IMR-90 (cell line): ENCODE measurements at regions not wholly inside any gene's neighbourhood (a gene's known extent, or its start where the extent isn't known, plus 50 kb on each side); places are given as distances from the start of the nearest gene placed in this dataset.

Experiments used
- ATAC-seq: fragments of 200-7000 bp; cut with Tn5 transposase; 2 replicates; pipeline ENCODE4 v1.9.1; 2020; ENCODE audit warnings: low read depth, mild to moderate bottlenecking, moderate library complexity
- BruUV-seq: library from RNA; stranded (reverse); fragments of 400-500 nt; replicated peaks from 2 replicates; lab custom pipeline; 2021; lab: Mats Ljungman, UMichigan
- CTCF ChIA-PET: fragments of 300-600 bp; formaldehyde crosslinking; extraction: SDS; loops from one replicate; lab custom pipeline; 2021; ENCODE audit warnings: antibody characterized with exemption; lab: Yijun Ruan, JAX
- POLR2A ChIA-PET: fragments of 300-600 bp; sonication (Branson Sonifier 250); formaldehyde crosslinking; loops from one replicate; lab custom pipeline; 2022; ENCODE audit warnings: antibody characterized with exemption; ENCODE audit not compliant: unreplicated experiment; lab: Charles Lee
- DNase-seq: peaks from one replicate; pipeline ENCODE4 v3.0.0; 2013
- H2AFZ ChIP-seq: replicated peaks from 2 replicates; pipeline ENCODE3; 2013; ENCODE audit warnings: low read length, mild to moderate bottlenecking; ENCODE audit not compliant: poor library complexity
- H2AK5ac ChIP-seq: 2 replicates; pipeline ENCODE4 v1.6.1; 2013; ENCODE audit warnings: low read depth, low read length, inconsistent platforms
- H2AK9ac ChIP-seq: replicated peaks from 2 replicates; pipeline ENCODE3; 2013; ENCODE audit warnings: mild to moderate bottlenecking, low read depth, low read length, moderate library complexity; ENCODE audit not compliant: poor library complexity
- H2BK120ac ChIP-seq: 2 replicates; pipeline ENCODE4 v1.6.1; 2013; ENCODE audit warnings: low read depth, low read length, inconsistent platforms
- H2BK15ac ChIP-seq: 3 replicates; pipeline ENCODE4 v1.6.1; 2013; ENCODE audit warnings: low read depth, low read length, inconsistent platforms
- H2BK20ac ChIP-seq: 2 replicates; pipeline ENCODE4 v1.6.1; 2013; ENCODE audit warnings: low read depth, mild to moderate bottlenecking, inconsistent platforms, low read length, moderate library complexity
- H2BK5ac ChIP-seq: 2 replicates; pipeline ENCODE4 v1.6.1; 2013; ENCODE audit warnings: mild to moderate bottlenecking, low read depth, low read length, inconsistent platforms; ENCODE audit not compliant: poor library complexity, severe bottlenecking
- H3K14ac ChIP-seq: replicated peaks from 2 replicates; pipeline ENCODE4 v1.6.1; 2013; ENCODE audit warnings: low read depth, low read length, inconsistent platforms
- H3K18ac ChIP-seq: 2 replicates; pipeline ENCODE4 v1.6.1; 2013; ENCODE audit warnings: low read depth, low read length, control low read depth
- H3K23ac ChIP-seq: 2 replicates; pipeline ENCODE4 v1.6.1; 2013; ENCODE audit warnings: low read depth, low read length, inconsistent platforms
- H3K27ac ChIP-seq: 2 replicates; pipeline ENCODE4 v1.5.1; 2013; ENCODE audit warnings: mild to moderate bottlenecking, control low read depth, low read length; ENCODE audit not compliant: insufficient read depth
- H3K27me3 ChIP-seq: 2 replicates; pipeline ENCODE4 v1.6.1; 2013; ENCODE audit warnings: low read length; ENCODE audit not compliant: control insufficient read depth, insufficient read depth
- H3K36me3 ChIP-seq: 2 replicates; pipeline ENCODE4 v1.6.1; 2013; ENCODE audit warnings: low read length, mixed read lengths; ENCODE audit not compliant: control insufficient read depth, insufficient read depth
- H3K4ac ChIP-seq: 2 replicates; pipeline ENCODE4 v1.6.1; 2013; ENCODE audit warnings: low read depth, low read length, inconsistent platforms
- H3K4me1 ChIP-seq: 2 replicates; pipeline ENCODE4 v1.6.1; 2013; ENCODE audit warnings: low read length, mixed read lengths; ENCODE audit not compliant: control insufficient read depth, insufficient read depth
- H3K4me2 ChIP-seq: 2 replicates; pipeline ENCODE4 v1.6.1; 2013; ENCODE audit warnings: low read depth, mild to moderate bottlenecking, control low read depth, low read length, moderate library complexity
- H3K4me3 ChIP-seq: 2 replicates; pipeline ENCODE4 v1.5.1; 2013; ENCODE audit warnings: low read depth, mild to moderate bottlenecking, control low read depth, low read length, moderate library complexity; ENCODE audit not compliant: insufficient read depth
- H3K56ac ChIP-seq: 2 replicates; pipeline ENCODE4 v1.6.1; 2013; ENCODE audit warnings: low read length, inconsistent platforms; ENCODE audit not compliant: insufficient read depth; ENCODE audit errors: extremely low read depth
- H3K79me1 ChIP-seq, 2 experiments: 2 replicates each; pipeline ENCODE4 v1.6.1; 2013; ENCODE audit warnings: low read length in 2 of 2, inconsistent platforms in 1 of 2, low read depth in 1 of 2
- H3K9ac ChIP-seq: 2 replicates; pipeline ENCODE4 v1.6.1; 2013; ENCODE audit warnings: low read depth, low read length, control low read depth
- H3K9me1 ChIP-seq: 2 replicates; pipeline ENCODE4 v1.6.1; 2013; ENCODE audit warnings: low read length, inconsistent platforms; ENCODE audit not compliant: insufficient read depth
- H3K9me3 ChIP-seq: 2 replicates; pipeline ENCODE4 v1.6.1; 2013; ENCODE audit warnings: low read length; ENCODE audit not compliant: control insufficient read depth, insufficient read depth
- H4K20me1 ChIP-seq: 2 replicates; pipeline ENCODE4 v1.6.1; 2013; ENCODE audit warnings: low read length, inconsistent platforms; ENCODE audit not compliant: insufficient read depth
- H4K5ac ChIP-seq: 2 replicates; pipeline ENCODE4 v1.6.1; 2013; ENCODE audit warnings: mild to moderate bottlenecking, low read depth, low read length, control low read depth
- H4K8ac ChIP-seq, 2 experiments: 2 replicates each; pipeline ENCODE4 v1.6.1; 2013; ENCODE audit warnings: low read depth in 2 of 2, low read length in 2 of 2, control low read depth in 1 of 2, inconsistent platforms in 1 of 2
- H4K91ac ChIP-seq: 2 replicates; pipeline ENCODE4 v1.6.1; 2013; ENCODE audit warnings: low read depth, low read length, inconsistent platforms; ENCODE audit not compliant: insufficient read depth
- BHLHE40 ChIP-seq: fragments of 150-350 bp; IDR thresholded peaks from 2 replicates; pipeline ENCODE4 v1.6.1; 2016; ENCODE audit warnings: mild to moderate bottlenecking, low read depth, low read length
- CEBPB ChIP-seq: IDR thresholded peaks from 2 replicates; pipeline ENCODE4 v1.6.1; 2012; ENCODE audit warnings: low read depth, low read length, improper control_type of control experiment
- CHD1 ChIP-seq: IDR thresholded peaks from 2 replicates; pipeline ENCODE4 v1.6.1; 2012; ENCODE audit warnings: low read depth, low read length, improper control_type of control experiment
- CTCF ChIP-seq: conservative IDR thresholded peaks from 2 replicates; pipeline ENCODE4 v1.5.1; 2012; ENCODE audit warnings: mild to moderate bottlenecking, low read depth, low read length, improper control_type of control experiment
- ELK1 ChIP-seq: fragments of 150-350 bp; IDR thresholded peaks from 2 replicates; pipeline ENCODE4 v1.6.1; 2016; ENCODE audit warnings: low read depth, mild to moderate bottlenecking, low read length, moderate library complexity, borderline replicate concordance
- FOS ChIP-seq: fragments of 150-350 bp; IDR thresholded peaks from 2 replicates; pipeline ENCODE4 v1.6.1; 2016; ENCODE audit warnings: low read depth, low read length
- MAFK ChIP-seq: IDR thresholded peaks from 2 replicates; pipeline ENCODE4 v1.6.1; 2012; ENCODE audit warnings: low read depth, low read length, improper control_type of control experiment
- MAZ ChIP-seq: IDR thresholded peaks from 2 replicates; pipeline ENCODE4 v1.6.1; 2012; ENCODE audit warnings: low read depth, mild to moderate bottlenecking, low read length, improper control_type of control experiment, moderate library complexity, borderline replicate concordance
- MXI1 ChIP-seq: IDR thresholded peaks from 2 replicates; pipeline ENCODE4 v1.6.1; 2012; ENCODE audit warnings: low read depth, mild to moderate bottlenecking, low read length, moderate library complexity, borderline replicate concordance
- NFE2L2 ChIP-seq: fragments of 150-350 bp; IDR thresholded peaks from 2 replicates; pipeline ENCODE4 v1.6.1; 2016; ENCODE audit warnings: low read depth, mild to moderate bottlenecking, low read length
- POLR2A ChIP-seq: IDR thresholded peaks from 2 replicates; pipeline ENCODE4 v1.6.1; 2012; ENCODE audit warnings: mild to moderate bottlenecking, low read depth, low read length
- RAD21 ChIP-seq: IDR thresholded peaks from 2 replicates; pipeline ENCODE4 v1.6.1; 2012; ENCODE audit warnings: low read length, improper control_type of control experiment
- RCOR1 ChIP-seq: IDR thresholded peaks from 2 replicates; pipeline ENCODE4 v1.6.1; 2012; ENCODE audit warnings: mild to moderate bottlenecking, low read length, improper control_type of control experiment; ENCODE audit not compliant: insufficient replicate concordance
- RFX5 ChIP-seq: IDR thresholded peaks from 2 replicates; pipeline ENCODE4 v1.8.0; 2012; ENCODE audit warnings: low read depth, mild to moderate bottlenecking, low read length, moderate library complexity
- SMC3 ChIP-seq: fragments of 150-350 bp; IDR thresholded peaks from 2 replicates; pipeline ENCODE4 v1.6.1; 2016; ENCODE audit warnings: low read depth, mild to moderate bottlenecking, antibody characterized with exemption, low read length, moderate library complexity
- WGBS, 2 experiments: methylation state at CpG; one replicate each; pipeline versions ENCODE4 v1.1.5 to v1.1.7; 2013; ENCODE audit warnings: missing lambda C conversion rate in 2 of 2; ENCODE audit not compliant: insufficient read length in 1 of 2; ENCODE audit errors: extremely low coverage in 2 of 2; 5-methylcytosine and 5-hydroxymethylcytosine counted together
- dilution Hi-C: fragments of 300-500 bp; cut with HindIII; formaldehyde crosslinking; loops from one replicate; pipeline ENCODE4 v1.14.3; 2018; ENCODE audit warnings: low sequenced_read_pairs; ENCODE audit not compliant: unreplicated experiment
- in situ Hi-C: fragments of 300-500 bp; cut with MboI; formaldehyde crosslinking; loops from 3 replicates; pipeline ENCODE4 v1.14.3; 2019; ENCODE audit warnings: low sequenced_read_pairs, inconsistent platforms, mixed read lengths
- intact Hi-C: fragments of 100-400 bp; cut with micrococcal nuclease; formaldehyde crosslinking; loops from 2 replicates; pipeline ENCODE4 v1.10.0; 2022

- H3K4me1 ChIP-seq = peaks cover 23% of the 10 kb centered on the region
- H3K79me1 ChIP-seq = no peaks in the 10 kb centered on the region
- H3K9me3 ChIP-seq = no peaks in the 10 kb centered on the region
- H3K27ac ChIP-seq = no peak overlapping the region
- 0 out of 3 replicates have a peak overlapping the region, but pooled peaks have one; percentile 18 for H2BK15ac ChIP-seq
- no peak overlapping the region for H2AK9ac ChIP-seq
- no peak for DNase-seq
- peak overlapping the region; percentile 50; the same call in 1 of the 2 replicates for H2BK120ac ChIP-seq
- no peaks in the 10 kb centered on the region for H4K20me1 ChIP-seq
- no peak overlapping the region for H2BK5ac ChIP-seq
- H3K18ac ChIP-seq = peak overlapping the region; percentile 50; the same call in 1 of the 2 replicates
- ChIA-PET CTCF (no interaction called here), POLR2A (no interaction called here)
- H3K9me1 ChIP-seq = peaks cover 3% of the 10 kb centered on the region
- no peaks in the 10 kb centered on the region for H3K27me3 ChIP-seq
- no peak overlapping the region for H4K8ac ChIP-seq
- H3K4ac ChIP-seq = peak overlapping the region; percentile 58
- peak overlapping the region; percentile 21; the same call in 1 of the 2 replicates for H2AK5ac ChIP-seq
- H3K14ac ChIP-seq = no peak overlapping the region
- dilution Hi-C loops (no loop called here), intact Hi-C loops (no loop called here), in situ Hi-C loops (no loop called here)
- H2BK20ac ChIP-seq = peak overlapping the region; percentile 50
- ATAC-seq = no peak
- H3K9ac ChIP-seq = no peak overlapping the region
- H3K56ac ChIP-seq = no peak overlapping the region
- BruUV-seq = no TSS peak
- no peak overlapping the region for H3K23ac ChIP-seq
- no peak overlapping the region for H2AFZ ChIP-seq
- 79% methylated on average over 2 of the region's 8 CpGs; no CpG with 5 or more reads in 1 of the 2 experiments for WGBS, 2 experiments
- H3K36me3 ChIP-seq = no peaks in the 10 kb centered on the region
- no peak overlapping the region for H3K4me2 ChIP-seq
- H4K91ac ChIP-seq = no peak overlapping the region
- H3K4me3 ChIP-seq = no peak overlapping the region
- H4K5ac ChIP-seq = no peak overlapping the region
- TF ChIP-seq FOS (no peak), NFE2L2 (no peak), CEBPB (no peak), CTCF (no peak), MAFK (no peak), MXI1 (no peak), ELK1 (no peak), MAZ (no peak), POLR2A (no peak), SMC3 (no peak), RCOR1 (no peak), BHLHE40 (no peak), RAD21 (no peak), CHD1 (no peak), RFX5 (no peak)
These were observed 103.2 kb upstream of the SPATA31D4 start for GRCh38 chr9:81824802-81825730.
